Parathyroid adenoma (tissue), 2 donors: ENCODE measurements at regions not wholly inside any gene's neighbourhood (a gene's known extent, or its start where the extent isn't known, plus 50 kb on each side); places are given as distances from the start of the nearest gene placed in this dataset.

Experiments
- H2AFZ ChIP-seq: fragments of 300-600 bp; sonication (generic); one replicate; pipeline ENCODE4 v1.7.0; 2017; ENCODE audit warnings: antibody characterized with exemption, mild to moderate bottlenecking
- H3K27ac ChIP-seq: fragments of 300-600 bp; sonication (generic); one replicate; pipeline ENCODE4 v1.7.0; 2017
- H3K27me3 ChIP-seq: fragments of 300-600 bp; sonication (generic); one replicate; pipeline ENCODE4 v1.7.0; 2017; ENCODE audit warnings: low read length; ENCODE audit not compliant: control insufficient read depth, insufficient read depth
- H3K36me3 ChIP-seq: fragments of 300-600 bp; sonication (generic); one replicate; pipeline ENCODE4 v1.7.0; 2017; ENCODE audit warnings: low read length; ENCODE audit not compliant: control insufficient read depth, insufficient read depth
- H3K4me1 ChIP-seq: fragments of 300-600 bp; sonication (generic); one replicate; pipeline ENCODE4 v1.7.0; 2017; ENCODE audit warnings: control low read depth
- H3K4me2 ChIP-seq: fragments of 300-600 bp; sonication (generic); one replicate; pipeline ENCODE4 v1.7.0; 2017; ENCODE audit warnings: low read length
- H3K4me3 ChIP-seq: fragments of 300-600 bp; sonication (generic); one replicate; pipeline ENCODE4 v1.7.0; 2017; ENCODE audit warnings: low read depth, low read length
- H3K79me2 ChIP-seq: fragments of 300-600 bp; sonication (generic); one replicate; pipeline ENCODE4 v1.7.0; 2017; ENCODE audit warnings: control low read depth
- H3K9ac ChIP-seq: fragments of 300-600 bp; sonication (generic); one replicate; pipeline ENCODE4 v1.7.0; 2017; ENCODE audit warnings: mild to moderate bottlenecking
- H3K9me3 ChIP-seq: fragments of 300-600 bp; sonication (generic); one replicate; pipeline ENCODE4 v1.7.0; 2017; ENCODE audit warnings: low read length; ENCODE audit not compliant: control insufficient read depth
- TF ChIP-seq, protein P1 (sequence below): fragments of 300-600 bp; sonication (generic); IDR thresholded peaks from one replicate; pipeline ENCODE4 v1.7.0; 2017; ENCODE audit warnings: antibody characterized with exemption, mild to moderate bottlenecking
- donor health status: primary hyperparathyroidism.

DNA sequence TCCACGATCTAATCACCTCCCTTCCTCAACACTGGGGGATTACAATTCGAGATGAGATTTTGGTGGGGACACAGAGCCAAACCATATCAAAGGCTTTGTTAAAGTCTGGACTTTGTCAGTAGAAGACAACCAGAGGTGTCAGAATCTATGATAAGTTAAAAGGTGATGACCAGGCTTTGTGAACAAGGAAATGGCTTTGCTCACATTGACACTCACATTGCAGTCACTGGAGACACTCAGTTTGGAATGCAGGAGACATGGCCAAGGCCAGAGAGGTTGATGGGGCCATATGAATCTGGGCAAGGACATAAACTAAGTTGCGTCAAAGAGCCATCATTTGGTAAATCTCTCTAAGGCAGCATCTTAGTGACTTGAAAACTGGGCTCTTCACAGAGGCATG is 678.2 kb upstream of the FSHR start:
- no peak overlapping the region for H3K4me2 ChIP-seq
- H3K79me2 ChIP-seq: no peaks in the 10 kb centered on the region
- no peak overlapping the region for H3K4me3 ChIP-seq
- H3K9ac ChIP-seq: no peak overlapping the region
- TF ChIP-seq, protein P1, sequence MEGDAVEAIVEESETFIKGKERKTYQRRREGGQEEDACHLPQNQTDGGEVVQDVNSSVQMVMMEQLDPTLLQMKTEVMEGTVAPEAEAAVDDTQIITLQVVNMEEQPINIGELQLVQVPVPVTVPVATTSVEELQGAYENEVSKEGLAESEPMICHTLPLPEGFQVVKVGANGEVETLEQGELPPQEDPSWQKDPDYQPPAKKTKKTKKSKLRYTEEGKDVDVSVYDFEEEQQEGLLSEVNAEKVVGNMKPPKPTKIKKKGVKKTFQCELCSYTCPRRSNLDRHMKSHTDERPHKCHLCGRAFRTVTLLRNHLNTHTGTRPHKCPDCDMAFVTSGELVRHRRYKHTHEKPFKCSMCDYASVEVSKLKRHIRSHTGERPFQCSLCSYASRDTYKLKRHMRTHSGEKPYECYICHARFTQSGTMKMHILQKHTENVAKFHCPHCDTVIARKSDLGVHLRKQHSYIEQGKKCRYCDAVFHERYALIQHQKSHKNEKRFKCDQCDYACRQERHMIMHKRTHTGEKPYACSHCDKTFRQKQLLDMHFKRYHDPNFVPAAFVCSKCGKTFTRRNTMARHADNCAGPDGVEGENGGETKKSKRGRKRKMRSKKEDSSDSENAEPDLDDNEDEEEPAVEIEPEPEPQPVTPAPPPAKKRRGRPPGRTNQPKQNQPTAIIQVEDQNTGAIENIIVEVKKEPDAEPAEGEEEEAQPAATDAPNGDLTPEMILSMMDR: no peak
- H3K27ac ChIP-seq: no peak overlapping the region
- H3K9me3 ChIP-seq: no peaks in the 10 kb centered on the region
- no peak overlapping the region for H2AFZ ChIP-seq
- H3K27me3 ChIP-seq: no peaks in the 10 kb centered on the region
- H3K4me1 ChIP-seq: no peaks in the 10 kb centered on the region
- no peaks in the 10 kb centered on the region for H3K36me3 ChIP-seq

DNA sequence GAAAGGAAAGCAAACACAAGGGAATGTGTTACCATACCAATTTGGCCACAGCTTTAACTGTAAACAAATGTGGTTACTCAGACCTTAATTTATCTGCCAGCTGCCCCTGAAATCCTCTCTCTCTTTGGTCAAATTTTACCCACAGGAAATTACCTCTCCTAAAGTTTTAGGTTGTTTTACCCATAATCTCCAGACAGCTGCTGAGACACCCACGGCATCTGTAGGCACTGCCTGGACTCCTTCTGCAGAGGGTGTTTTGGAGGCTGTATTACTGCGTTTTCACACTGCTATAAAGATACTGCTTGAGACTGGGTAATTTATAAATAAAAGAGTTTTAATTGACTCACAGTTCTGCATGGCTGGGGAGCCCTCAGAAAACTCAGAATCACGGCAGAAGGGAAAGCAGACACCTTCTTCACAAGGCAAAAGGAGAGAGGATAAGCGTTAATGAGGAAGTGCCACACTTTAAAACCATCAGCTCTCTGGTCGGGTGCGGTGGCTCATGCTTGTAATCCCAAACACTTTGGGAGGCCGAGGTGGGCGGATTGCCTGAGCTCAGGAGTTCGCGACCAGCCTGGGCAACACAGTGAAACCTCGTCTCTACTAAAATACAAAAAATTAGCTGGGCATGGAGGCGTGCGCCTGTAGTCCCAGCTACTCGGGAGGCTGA is 677.5 kb upstream of the FSHR start:
- no peak overlapping the region for H3K27ac ChIP-seq
- no peaks in the 10 kb centered on the region for H3K27me3 ChIP-seq
- H3K4me2 ChIP-seq: no peak overlapping the region
- H3K9me3 ChIP-seq: no peaks in the 10 kb centered on the region
- no peaks in the 10 kb centered on the region for H3K36me3 ChIP-seq
- H2AFZ ChIP-seq: no peak overlapping the region
- H3K9ac ChIP-seq: no peak overlapping the region
- TF ChIP-seq, protein P1: no peak
- H3K4me3 ChIP-seq: no peak overlapping the region
- H3K4me1 ChIP-seq: no peaks in the 10 kb centered on the region
- no peaks in the 10 kb centered on the region for H3K79me2 ChIP-seq

DNA sequence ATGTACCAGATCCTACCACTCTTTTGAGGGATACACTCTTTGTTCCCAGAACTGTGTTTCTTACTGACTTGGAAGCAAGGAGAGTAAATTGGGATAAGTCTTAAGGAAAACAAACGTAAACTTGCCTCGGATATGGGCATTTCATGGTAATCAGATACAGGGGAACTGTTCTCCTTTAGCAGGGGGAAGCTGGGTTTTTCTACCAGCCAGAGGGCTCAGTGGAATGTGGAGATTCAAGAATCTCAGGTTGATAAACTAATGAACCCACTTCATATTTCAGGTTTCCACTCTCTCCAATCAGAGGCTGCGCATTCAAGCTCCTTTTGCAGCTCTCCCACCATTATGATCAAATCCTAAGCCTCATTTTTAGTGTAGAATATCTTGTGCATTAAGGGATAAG is 676.5 kb upstream of the FSHR start:
- Histone ChIP-seq H2AFZ (no peak overlapping the region), H3K9me3 (no peaks in the 10 kb centered on the region), H3K4me1 (no peaks in the 10 kb centered on the region), H3K79me2 (no peaks in the 10 kb centered on the region), H3K27me3 (no peaks in the 10 kb centered on the region), H3K4me3 (no peak overlapping the region), H3K27ac (no peak overlapping the region), H3K4me2 (no peak overlapping the region), H3K9ac (no peak overlapping the region), H3K36me3 (no peaks in the 10 kb centered on the region)
- TF ChIP-seq, protein P1: no peak

DNA sequence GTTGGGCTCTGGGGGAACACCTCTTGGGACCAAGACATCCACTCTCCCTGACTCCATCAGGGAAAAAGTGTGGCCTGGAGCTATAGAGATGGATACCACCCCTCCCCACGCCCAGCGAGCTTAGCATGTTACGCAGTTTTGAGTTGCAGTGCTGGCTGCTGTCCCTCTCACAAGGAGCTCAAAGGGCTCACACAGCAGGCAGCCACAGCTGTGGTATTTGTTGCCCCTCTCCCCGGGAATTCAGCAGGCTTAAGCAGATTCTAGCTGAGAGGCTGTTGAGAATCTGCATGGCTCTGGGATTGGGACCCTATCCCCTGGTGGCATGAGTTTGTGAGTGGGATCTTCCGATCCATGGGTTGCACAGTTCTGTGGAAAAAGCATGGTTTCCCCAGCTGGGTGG is 673.1 kb upstream of the FSHR start:
- no peaks in the 10 kb centered on the region for H3K79me2 ChIP-seq
- no peak overlapping the region for H3K27ac ChIP-seq
- no peaks in the 10 kb centered on the region for H3K4me1 ChIP-seq
- H3K4me2 ChIP-seq: no peak overlapping the region
- no peaks in the 10 kb centered on the region for H3K27me3 ChIP-seq
- no peaks in the 10 kb centered on the region for H3K9me3 ChIP-seq
- TF ChIP-seq, protein P1: no peak
- H3K9ac ChIP-seq: no peak overlapping the region
- no peak overlapping the region for H2AFZ ChIP-seq
- no peak overlapping the region for H3K4me3 ChIP-seq
- no peaks in the 10 kb centered on the region for H3K36me3 ChIP-seq

DNA sequence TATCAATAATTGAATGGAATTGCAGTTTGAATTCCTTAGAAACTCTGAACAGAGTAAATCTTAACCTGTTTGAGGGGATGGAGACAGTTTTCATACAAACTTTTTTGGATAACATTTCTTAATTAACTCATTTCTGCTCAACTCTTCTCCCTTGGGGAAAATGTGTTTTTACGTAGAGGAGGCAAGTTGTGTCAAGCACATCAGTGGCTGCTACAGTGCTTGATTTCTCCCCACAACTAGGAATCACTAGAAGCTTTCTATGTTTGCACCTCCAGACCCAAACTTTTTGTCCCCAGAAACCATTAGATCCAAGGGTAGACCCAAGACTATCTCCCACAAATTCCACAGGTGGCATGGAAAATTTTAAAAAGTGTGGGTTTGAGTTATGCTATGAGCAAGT is 658.9 kb upstream of the FSHR start:
- Histone ChIP-seq H3K36me3 (no peaks in the 10 kb centered on the region), H2AFZ (no peak overlapping the region), H3K27me3 (no peaks in the 10 kb centered on the region), H3K4me3 (no peak overlapping the region), H3K4me2 (no peak overlapping the region), H3K9me3 (no peaks in the 10 kb centered on the region), H3K79me2 (no peaks in the 10 kb centered on the region), H3K4me1 (no peaks in the 10 kb centered on the region), H3K9ac (no peak overlapping the region), H3K27ac (no peak overlapping the region)
- TF ChIP-seq, protein P1: no peak
